HCT116 (cell line): ENCODE measurements at regions not wholly inside any gene's neighbourhood (a gene's known extent, or its start where the extent isn't known, plus 50 kb on each side); places are given as distances from the start of the nearest gene placed in this dataset.

ENCODE experiments used
- ATAC-seq: fragments of 200-7000 bp; cut with Tn5 transposase; 2 replicates; pipeline ENCODE4 v1.9.1; 2020; ENCODE audit warnings: mild to moderate bottlenecking, moderate library complexity
- BruUV-seq: library from RNA; stranded (reverse); fragments of 400-500 nt; replicated peaks from 2 replicates; lab custom pipeline; 2021; lab: Mats Ljungman, UMichigan
- CTCF ChIA-PET: fragments of 300-600 bp; sonication (Branson Sonifier 250); formaldehyde crosslinking; loops from one replicate; lab custom pipeline; 2021; ENCODE audit warnings: antibody characterized with exemption; lab: Charles Lee
- POLR2A ChIA-PET: fragments of 300-600, 350-600 bp; sonication (Branson Sonifier 250); formaldehyde crosslinking; loops from one replicate; lab custom pipeline; 2021; ENCODE audit warnings: antibody characterized with exemption; lab: Charles Lee
- RAD21 ChIA-PET, 2 experiments: fragments of 300-600 bp; sonication (Branson Sonifier 250); formaldehyde crosslinking; loops; one replicate each; lab custom pipeline; 2023; ENCODE audit warnings: low total read pairs in 2 of 2; ENCODE audit not compliant: uncharacterized antibody in 2 of 2, unreplicated experiment in 2 of 2, low non-redundant PET in 1 of 2; lab: Charles Lee
- DNase-seq: peaks from one replicate; pipeline ENCODE4 v3.0.0-alpha.2; 2010; ENCODE audit warnings: low read depth, low spot score
- H2AFZ ChIP-seq: fragments of 200-600 bp; shearing (Covaris generic), sonication (generic); 2 replicates; pipeline ENCODE4 v1.6.1; 2017; ENCODE audit warnings: low read depth, mixed run types, mixed read lengths, antibody characterized with exemption, low read length; ENCODE audit not compliant: poor library complexity, severe bottlenecking
- H3K27ac ChIP-seq: 2 replicates; pipeline ENCODE4 v1.5.1; 2012; ENCODE audit warnings: low read depth, low read length
- H3K27me3 ChIP-seq: fragments of 200-600 bp; sonication (generic); 2 replicates; pipeline ENCODE4 v1.6.1; 2016; ENCODE audit warnings: mixed run types, low read length, mixed read lengths; ENCODE audit not compliant: insufficient read depth
- H3K36me3 ChIP-seq, 2 experiments: fragments of 200-500 bp in 1 of 2; fragments of 200-600 bp in 1 of 2; sonication (Bioruptor generic) in 1 of 2; sonication (generic) in 1 of 2; 2 replicates each; pipeline versions ENCODE4 v1.5.1 to v1.6.1; 2014 to 2016; ENCODE audit warnings: low read length in 2 of 2, inconsistent platforms in 1 of 2, mixed read lengths in 1 of 2, mixed run types in 1 of 2; ENCODE audit not compliant: insufficient read depth in 2 of 2, control insufficient read depth in 1 of 2
- H3K4me1 ChIP-seq, 2 experiments: fragments of 200-600 bp in 1 of 2; sonication (generic) in 1 of 2; 2 replicates each; pipeline versions ENCODE4 v1.5.1 to v1.6.1; 2012 to 2017; ENCODE audit warnings: low read length in 2 of 2, inconsistent platforms in 1 of 2, mild to moderate bottlenecking in 1 of 2, mixed read lengths in 1 of 2, mixed run types in 1 of 2, moderate library complexity in 1 of 2; ENCODE audit not compliant: insufficient read depth in 2 of 2, control insufficient read depth in 1 of 2
- H3K4me2 ChIP-seq: fragments of 200-600 bp; sonication (generic); 2 replicates; pipeline ENCODE4 v1.6.1; 2017; ENCODE audit warnings: mixed run types, low read length, mixed read lengths
- H3K4me3 ChIP-seq, 2 experiments: fragments of 200-600 bp in 1 of 2; sonication (generic) in 1 of 2; replicated peaks in 1 of 2; 2 replicates each; pipeline ENCODE4 v1.5.1; 2011 to 2016; ENCODE audit warnings: low read length in 2 of 2, control low read depth in 1 of 2, low read depth in 1 of 2, mild to moderate bottlenecking in 1 of 2, mixed read lengths in 1 of 2, mixed run types in 1 of 2
- H3K79me2 ChIP-seq: fragments of 200-600 bp; sonication (generic); 2 replicates; pipeline ENCODE4 v1.6.1; 2017; ENCODE audit warnings: mild to moderate bottlenecking, mixed run types, low read length, moderate library complexity, mixed read lengths; ENCODE audit not compliant: insufficient read depth
- H3K9ac ChIP-seq: fragments of 200-600 bp; sonication (generic); 2 replicates; pipeline ENCODE4 v1.6.1; 2016; ENCODE audit warnings: low read length, mixed read lengths
- H3K9me2 ChIP-seq: fragments of 200-600 bp; sonication (generic), shearing (Covaris generic); 2 replicates; pipeline ENCODE4 v1.6.1; 2017; ENCODE audit warnings: mixed run types, mild to moderate bottlenecking, moderate library complexity; ENCODE audit not compliant: insufficient read depth
- H3K9me3 ChIP-seq, 2 experiments: fragments of 200-500 bp in 1 of 2; fragments of 200-600 bp in 1 of 2; sonication (Bioruptor generic) in 1 of 2; sonication (generic) in 1 of 2; 2 replicates each; pipeline ENCODE4 v1.6.1; 2014 to 2017; ENCODE audit warnings: low read length in 2 of 2, mixed read lengths in 2 of 2, inconsistent platforms in 1 of 2, low read depth in 1 of 2, mild to moderate bottlenecking in 1 of 2, mixed run types in 1 of 2, moderate library complexity in 1 of 2; ENCODE audit not compliant: control insufficient read depth in 1 of 2, insufficient read depth in 1 of 2
- H4K20me1 ChIP-seq: fragments of 200-600 bp; sonication (generic), shearing (Covaris generic); 2 replicates; pipeline ENCODE4 v1.6.1; 2017; ENCODE audit warnings: mixed run types, mild to moderate bottlenecking, moderate library complexity; ENCODE audit not compliant: insufficient read depth
- CBX3 ChIP-seq: IDR thresholded peaks from 2 replicates; pipeline ENCODE4 v1.6.1; 2012; ENCODE audit warnings: low read depth
- CEBPB ChIP-seq: IDR thresholded peaks from 2 replicates; pipeline ENCODE4 v1.6.1; 2012; ENCODE audit warnings: low read depth
- ELF1 ChIP-seq: IDR thresholded peaks from 2 replicates; pipeline ENCODE4 v1.6.1; 2012; ENCODE audit warnings: low read depth, borderline replicate concordance
- EZH2 ChIP-seq: fragments of 200-600 bp; sonication (generic); IDR thresholded peaks from 2 replicates; pipeline ENCODE4 v1.6.1; 2017; ENCODE audit warnings: antibody characterized with exemption, mixed run types
- EZH2phosphoT487 ChIP-seq: fragments of 200-600 bp; IDR thresholded peaks from 2 replicates; pipeline ENCODE4 v1.6.1; 2018; ENCODE audit warnings: antibody characterized with exemption, borderline replicate concordance
- FOSL1 ChIP-seq: IDR thresholded peaks from 2 replicates; pipeline ENCODE4 v1.6.1; 2012; ENCODE audit warnings: low read depth
- POLR2AphosphoS5 ChIP-seq: IDR thresholded peaks from 2 replicates; pipeline ENCODE4 v1.6.1; 2011; ENCODE audit warnings: mild to moderate bottlenecking, low read depth, low read length, moderate library complexity
- SIN3A ChIP-seq: IDR thresholded peaks from 2 replicates; pipeline ENCODE4 v1.6.1; 2012; ENCODE audit warnings: low read depth
- SP1 ChIP-seq: IDR thresholded peaks from 2 replicates; pipeline ENCODE4 v1.6.1; 2012; ENCODE audit warnings: low read depth
- SRF ChIP-seq: IDR thresholded peaks from 2 replicates; pipeline ENCODE4 v1.6.1; 2012; ENCODE audit warnings: low read depth
- TCF7L2 ChIP-seq: IDR thresholded peaks from 2 replicates; pipeline ENCODE4 v1.7.0; 2011; ENCODE audit warnings: borderline replicate concordance, inconsistent platforms; ENCODE audit not compliant: insufficient read depth, insufficient read length; ENCODE audit errors: extremely low read depth
- ZFX ChIP-seq: fragments of 450-650 bp; IDR thresholded peaks from 2 replicates; pipeline ENCODE4 v1.6.1; 2017
- intact Hi-C: fragments of 100-400 bp; cut with micrococcal nuclease; formaldehyde crosslinking; loops from 2 replicates; pipeline ENCODE4 v1.10.0; 2022
- TF ChIP-seq, protein P1 (sequence below): IDR thresholded peaks from 2 replicates; pipeline ENCODE4 v1.6.1; 2012; ENCODE audit warnings: low read depth

GRCh38 chr6:28824793-28825731 lies 98.7 kb downstream of the TRIM27 start:
- Histone ChIP-seq H3K4me1 (peaks cover 0 to 4% of the 10 kb centered on the region in 2 experiments; a peak in 1 of 4 replicates), H3K9me3 (no peaks in the 10 kb centered on the region), H3K9ac (no peak overlapping the region), H3K79me2 (no peaks in the 10 kb centered on the region), H3K4me2 (no peak overlapping the region), H4K20me1 (no peaks in the 10 kb centered on the region), H3K4me3 (no peak overlapping the region), H3K9me2 (no peaks in the 10 kb centered on the region), H3K27ac (no peak overlapping the region), H3K36me3 (no peaks in the 10 kb centered on the region), H2AFZ (peak overlapping the region; percentile 78), H3K27me3 (no peaks in the 10 kb centered on the region)
- BruUV-seq, result no TSS peak
- ChIA-PET POLR2A (no interaction called here), RAD21 (no interaction called here), CTCF (interaction anchor here (0.7 to 1.3 kb wide), 2 partner anchors 12 to 14 kb away, joined by 3 to 4 read pairs; no protein-coding TSS in a partner anchor)
- intact Hi-C loops, result no loop called here
- no peak for TF ChIP-seq EZH2
- no peak for TF ChIP-seq SP1
- no peak for TF ChIP-seq TCF7L2
- no peak for TF ChIP-seq SIN3A
- TF ChIP-seq SRF, result no peak
- no peak for TF ChIP-seq POLR2AphosphoS5
- TF ChIP-seq ELF1, result no peak
- TF ChIP-seq CBX3, result no peak
- TF ChIP-seq, protein P1, sequence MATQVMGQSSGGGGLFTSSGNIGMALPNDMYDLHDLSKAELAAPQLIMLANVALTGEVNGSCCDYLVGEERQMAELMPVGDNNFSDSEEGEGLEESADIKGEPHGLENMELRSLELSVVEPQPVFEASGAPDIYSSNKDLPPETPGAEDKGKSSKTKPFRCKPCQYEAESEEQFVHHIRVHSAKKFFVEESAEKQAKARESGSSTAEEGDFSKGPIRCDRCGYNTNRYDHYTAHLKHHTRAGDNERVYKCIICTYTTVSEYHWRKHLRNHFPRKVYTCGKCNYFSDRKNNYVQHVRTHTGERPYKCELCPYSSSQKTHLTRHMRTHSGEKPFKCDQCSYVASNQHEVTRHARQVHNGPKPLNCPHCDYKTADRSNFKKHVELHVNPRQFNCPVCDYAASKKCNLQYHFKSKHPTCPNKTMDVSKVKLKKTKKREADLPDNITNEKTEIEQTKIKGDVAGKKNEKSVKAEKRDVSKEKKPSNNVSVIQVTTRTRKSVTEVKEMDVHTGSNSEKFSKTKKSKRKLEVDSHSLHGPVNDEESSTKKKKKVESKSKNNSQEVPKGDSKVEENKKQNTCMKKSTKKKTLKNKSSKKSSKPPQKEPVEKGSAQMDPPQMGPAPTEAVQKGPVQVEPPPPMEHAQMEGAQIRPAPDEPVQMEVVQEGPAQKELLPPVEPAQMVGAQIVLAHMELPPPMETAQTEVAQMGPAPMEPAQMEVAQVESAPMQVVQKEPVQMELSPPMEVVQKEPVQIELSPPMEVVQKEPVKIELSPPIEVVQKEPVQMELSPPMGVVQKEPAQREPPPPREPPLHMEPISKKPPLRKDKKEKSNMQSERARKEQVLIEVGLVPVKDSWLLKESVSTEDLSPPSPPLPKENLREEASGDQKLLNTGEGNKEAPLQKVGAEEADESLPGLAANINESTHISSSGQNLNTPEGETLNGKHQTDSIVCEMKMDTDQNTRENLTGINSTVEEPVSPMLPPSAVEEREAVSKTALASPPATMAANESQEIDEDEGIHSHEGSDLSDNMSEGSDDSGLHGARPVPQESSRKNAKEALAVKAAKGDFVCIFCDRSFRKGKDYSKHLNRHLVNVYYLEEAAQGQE, result no peak
- TF ChIP-seq EZH2phosphoT487, result no peak
- TF ChIP-seq FOSL1, result no peak
- no peak for TF ChIP-seq CEBPB
- no peak for TF ChIP-seq ZFX
- no peak for ATAC-seq
- no peak for DNase-seq
